Heart right ventricle (tissue), 16 donors: ENCODE measurements at regions not wholly inside any gene's neighbourhood (a gene's known extent, or its start where the extent isn't known, plus 50 kb on each side); places are given as distances from the start of the nearest gene placed in this dataset.

Experiments used
- ATAC-seq, 8 donors: fragments of 200-7000 bp; cut with Tn5 transposase; one replicate each; pipeline ENCODE4 v1.9.1; 2020; ENCODE audit warnings: mild to moderate bottlenecking in 8 of 8, moderate library complexity in 8 of 8, moderate number of reproducible peaks in 1 of 8
- DNase-seq, 2 donors: peaks; one replicate each; pipeline ENCODE4 v3.0.0-alpha.2; 2020
- H3K27ac ChIP-seq, 10 donors: fragments of 200-600 bp; sonication (generic) in 2 of 10; one replicate each; pipeline versions ENCODE4 v1.5.0 to v1.8.0; 2020 to 2022; ENCODE audit warnings: mild to moderate bottlenecking in 3 of 10
- H3K27me3 ChIP-seq, 7 donors: fragments of 200-600 bp; one replicate each; pipeline ENCODE4 v1.8.0; 2021 to 2022; ENCODE audit warnings: mild to moderate bottlenecking in 2 of 7
- H3K36me3 ChIP-seq, 9 donors: fragments of 200-600 bp; sonication (generic) in 1 of 9; one replicate each; pipeline versions ENCODE4 v1.5.0 to v1.8.0; 2020 to 2022; ENCODE audit warnings: mild to moderate bottlenecking in 2 of 9
- H3K4me1 ChIP-seq, 9 donors: fragments of 200-600 bp; sonication (generic) in 1 of 9; one replicate each; pipeline versions ENCODE4 v1.5.0 to v1.8.0; 2020 to 2022; ENCODE audit warnings: mild to moderate bottlenecking in 4 of 9
- H3K4me3 ChIP-seq, 10 donors: fragments of 200-600 bp; sonication (generic) in 2 of 10; one replicate each; pipeline versions ENCODE4 v1.5.0 to v1.8.0; 2020 to 2022; ENCODE audit warnings: mild to moderate bottlenecking in 7 of 10, moderate library complexity in 2 of 10
- H3K9me3 ChIP-seq, 11 donors: fragments of 200-600 bp in 10 of 11; sonication (generic) in 2 of 11; one replicate each; pipeline versions ENCODE4 v1.5.0 to v1.8.0; 2013 to 2022; ENCODE audit warnings: mild to moderate bottlenecking in 2 of 11, control low read depth in 1 of 11, moderate library complexity in 1 of 11
- WGBS, 2 donors: extraction: QIAGEN DNeasy Blood & Tissue Kit; methylation state at CpG; one replicate each; pipeline ENCODE4 v1.1.7; 2013; ENCODE audit warnings: inconsistent platforms in 1 of 2; 5-methylcytosine and 5-hydroxymethylcytosine counted together
- intact Hi-C, 10 donors: fragments of 100-400 bp; cut with DNase I; formaldehyde crosslinking; loops; one replicate each; pipeline versions ENCODE4 v1.11.1 to v1.14.2; 2022
- TF ChIP-seq, protein P1 (sequence below), 9 donors: fragments of 200-600 bp; sonication (generic) in 2 of 9; IDR thresholded peaks; one replicate each; pipeline versions ENCODE4 v1.5.0 to v1.8.0; 2021 to 2022; ENCODE audit warnings: antibody characterized with exemption in 9 of 9, mild to moderate bottlenecking in 5 of 9, moderate library complexity in 1 of 9
- donor health status: Arrhythmogenic right ventricular cardiomyopathy.
- donor health status: ischemic (EF 13 %, LVEDD 7.1; RV severe dilation, severe dysfunction).
- donor health status: healthy with polysubstance abuse.
- donor health status: DM: no; HTN: yes; CAD: no.
- donor health status: DM: no; HTN: no; CAD: no.
- donor health status: ischemic (EF 25% LVEDD 6.9; RV normal size, moderate dysfunction).
- donor health status: ischemic (EF 25% LVEDD 5.7; RV mildly dilated, moderate dysfunction).
- donor health status: healthy.
- donor health status: DM: yes; HTN: yes; CAD: no.
- donor health status: Ischemic cardiomyopathy.
- donor health status: ischemic (EF 35%, LVEDD 5.7; RV mildly dilated, moderate dysfunction).
- donor health status: nonischemic (EF 11% LVEDD 7.7; RV severe dilation, severe dysfunction).
- donor health status: DM: yes; HTN: yes; CAD: no.
- donor health status: PGD.
- donor health status: ischemic (EF 29% LVEDD 5.4; RV normal size, mild dysfunction).
- donor health status: nonischemic (EF 23%, LVEDD 6.1; RV moderate dilation, normal function).

DNA sequence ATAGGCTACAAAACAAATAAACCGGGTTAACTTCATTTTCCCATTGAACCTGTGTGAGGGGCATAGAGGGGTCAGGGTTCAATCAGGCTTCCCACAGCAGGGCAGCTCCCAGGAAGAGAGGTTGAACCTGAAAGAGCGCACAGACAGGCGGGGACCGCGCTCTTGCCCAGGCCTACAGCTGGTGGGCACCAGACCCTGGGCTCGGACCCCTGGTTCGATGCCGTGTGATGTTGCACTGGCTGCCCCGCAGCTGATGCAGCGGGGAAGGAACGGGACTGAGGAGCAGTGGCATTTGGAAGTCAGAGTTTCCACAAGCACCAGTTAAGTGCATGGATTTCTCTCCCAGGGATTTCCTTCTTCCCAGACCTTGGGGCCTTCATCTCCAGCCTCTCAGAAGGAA lies 72.6 kb upstream of the INSIG1 start:
- H3K9me3 ChIP-seq: no peaks in the 10 kb centered on the region
- peaks cover 0 to 28% (median 16%) of the 10 kb centered on the region in 7 donors for H3K27me3 ChIP-seq
- ATAC-seq (no peak), DNase-seq (no peak)
- H3K4me1 ChIP-seq: no peaks in the 10 kb centered on the region
- intact Hi-C loops: loop anchor here in 1 of 10 donors (5.0 kb wide), 1 partner anchor 57 kb away; no protein-coding TSS in a partner anchor
- TF ChIP-seq, protein P1, sequence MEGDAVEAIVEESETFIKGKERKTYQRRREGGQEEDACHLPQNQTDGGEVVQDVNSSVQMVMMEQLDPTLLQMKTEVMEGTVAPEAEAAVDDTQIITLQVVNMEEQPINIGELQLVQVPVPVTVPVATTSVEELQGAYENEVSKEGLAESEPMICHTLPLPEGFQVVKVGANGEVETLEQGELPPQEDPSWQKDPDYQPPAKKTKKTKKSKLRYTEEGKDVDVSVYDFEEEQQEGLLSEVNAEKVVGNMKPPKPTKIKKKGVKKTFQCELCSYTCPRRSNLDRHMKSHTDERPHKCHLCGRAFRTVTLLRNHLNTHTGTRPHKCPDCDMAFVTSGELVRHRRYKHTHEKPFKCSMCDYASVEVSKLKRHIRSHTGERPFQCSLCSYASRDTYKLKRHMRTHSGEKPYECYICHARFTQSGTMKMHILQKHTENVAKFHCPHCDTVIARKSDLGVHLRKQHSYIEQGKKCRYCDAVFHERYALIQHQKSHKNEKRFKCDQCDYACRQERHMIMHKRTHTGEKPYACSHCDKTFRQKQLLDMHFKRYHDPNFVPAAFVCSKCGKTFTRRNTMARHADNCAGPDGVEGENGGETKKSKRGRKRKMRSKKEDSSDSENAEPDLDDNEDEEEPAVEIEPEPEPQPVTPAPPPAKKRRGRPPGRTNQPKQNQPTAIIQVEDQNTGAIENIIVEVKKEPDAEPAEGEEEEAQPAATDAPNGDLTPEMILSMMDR (IDR thresholded peaks at IDR 0.05): no peak
- no peaks in the 10 kb centered on the region for H3K36me3 ChIP-seq
- H3K27ac ChIP-seq: no peak overlapping the region
- no peak overlapping the region for H3K4me3 ChIP-seq
- WGBS, 2 donors: 85 to 86% methylated on average over 11 of the region's 11 CpGs

DNA sequence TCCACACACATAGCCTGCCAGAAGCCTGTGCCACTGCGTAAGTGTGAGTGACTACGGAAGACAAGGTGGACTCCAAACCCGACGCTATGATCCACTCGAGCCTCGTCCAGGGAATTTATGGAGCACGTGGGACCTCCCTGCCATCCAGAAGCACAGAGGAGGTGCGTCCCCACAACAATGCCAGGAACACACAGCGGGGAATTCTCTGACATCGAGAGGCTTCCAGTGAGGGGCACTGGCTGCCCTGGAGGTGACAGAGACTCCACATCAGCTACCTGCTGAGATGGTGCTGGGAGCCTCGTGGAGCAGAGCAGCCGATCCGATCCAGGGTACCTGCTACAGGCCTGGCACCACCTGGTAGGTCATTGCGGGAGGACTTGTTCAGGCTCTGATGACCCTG lies 72.2 kb upstream of the INSIG1 start:
- no peak for ATAC-seq
- WGBS, 2 donors: 90 to 92% methylated on average over 14 of the region's 14 CpGs
- Histone ChIP-seq H3K27ac (no peak overlapping the region), H3K9me3 (no peaks in the 10 kb centered on the region), H3K27me3 (peaks cover 0 to 28% (median 16%) of the 10 kb centered on the region in 7 donors), H3K4me1 (no peaks in the 10 kb centered on the region), H3K4me3 (no peak overlapping the region), H3K36me3 (no peaks in the 10 kb centered on the region)
- DNase-seq: no peak
- TF ChIP-seq, protein P1 (IDR thresholded peaks at IDR 0.05): no peak
- intact Hi-C loops: loop anchor here in 1 of 10 donors (5.0 kb wide), 1 partner anchor 57 kb away; no protein-coding TSS in a partner anchor

DNA sequence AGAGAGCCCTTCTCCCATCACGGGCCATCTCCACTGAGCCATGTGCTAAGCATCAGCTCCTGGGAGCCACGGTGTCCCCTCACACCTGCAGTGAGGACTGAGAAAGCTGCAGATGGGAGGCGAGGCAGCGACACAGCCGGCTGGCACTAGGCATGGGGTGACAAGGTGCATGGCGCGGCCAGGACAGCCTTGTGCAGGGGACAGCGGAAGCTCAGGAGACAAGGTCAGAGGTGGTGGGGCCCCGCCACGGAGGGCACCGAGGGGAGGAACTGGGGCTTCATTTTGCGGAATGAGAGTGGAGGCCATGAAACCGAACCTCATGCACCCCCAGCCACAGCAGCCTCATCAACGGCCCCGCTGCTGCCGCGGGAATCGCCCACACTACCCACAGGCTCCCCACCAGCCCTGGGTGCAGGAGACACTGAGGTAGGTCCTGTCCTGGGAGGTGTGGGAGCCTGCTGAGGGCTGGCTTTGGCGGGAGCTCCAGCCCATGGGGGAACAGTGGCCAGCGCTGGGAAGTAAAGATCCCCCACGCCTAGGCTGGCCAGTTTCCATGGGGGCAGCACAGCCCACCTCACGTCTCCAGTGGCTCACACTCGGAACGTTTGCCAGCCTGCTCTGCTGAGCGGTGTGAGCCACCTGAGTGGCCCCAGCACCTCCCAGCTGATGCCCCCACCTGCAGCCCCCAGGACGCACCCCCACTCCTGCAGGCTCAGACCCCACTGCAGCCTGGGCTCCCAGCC lies 71.2 kb upstream of the INSIG1 start:
- TF ChIP-seq, protein P1 (IDR thresholded peaks at IDR 0.05): no peak
- DNase-seq (no peak), ATAC-seq (peak in 1 of 8 donors; percentile 33)
- 84 to 86% methylated on average over 26 of the region's 26 CpGs for WGBS, 2 donors
- intact Hi-C loops: loop anchor here in 1 of 10 donors (5.0 kb wide), 1 partner anchor 56 kb away; no protein-coding TSS in a partner anchor
- H3K36me3 ChIP-seq: no peaks in the 10 kb centered on the region
- H3K27ac ChIP-seq: no peak overlapping the region
- H3K9me3 ChIP-seq: no peaks in the 10 kb centered on the region
- H3K4me1 ChIP-seq: no peaks in the 10 kb centered on the region
- peaks cover 0 to 28% (median 16%) of the 10 kb centered on the region in 7 donors for H3K27me3 ChIP-seq
- no peak overlapping the region for H3K4me3 ChIP-seq

DNA sequence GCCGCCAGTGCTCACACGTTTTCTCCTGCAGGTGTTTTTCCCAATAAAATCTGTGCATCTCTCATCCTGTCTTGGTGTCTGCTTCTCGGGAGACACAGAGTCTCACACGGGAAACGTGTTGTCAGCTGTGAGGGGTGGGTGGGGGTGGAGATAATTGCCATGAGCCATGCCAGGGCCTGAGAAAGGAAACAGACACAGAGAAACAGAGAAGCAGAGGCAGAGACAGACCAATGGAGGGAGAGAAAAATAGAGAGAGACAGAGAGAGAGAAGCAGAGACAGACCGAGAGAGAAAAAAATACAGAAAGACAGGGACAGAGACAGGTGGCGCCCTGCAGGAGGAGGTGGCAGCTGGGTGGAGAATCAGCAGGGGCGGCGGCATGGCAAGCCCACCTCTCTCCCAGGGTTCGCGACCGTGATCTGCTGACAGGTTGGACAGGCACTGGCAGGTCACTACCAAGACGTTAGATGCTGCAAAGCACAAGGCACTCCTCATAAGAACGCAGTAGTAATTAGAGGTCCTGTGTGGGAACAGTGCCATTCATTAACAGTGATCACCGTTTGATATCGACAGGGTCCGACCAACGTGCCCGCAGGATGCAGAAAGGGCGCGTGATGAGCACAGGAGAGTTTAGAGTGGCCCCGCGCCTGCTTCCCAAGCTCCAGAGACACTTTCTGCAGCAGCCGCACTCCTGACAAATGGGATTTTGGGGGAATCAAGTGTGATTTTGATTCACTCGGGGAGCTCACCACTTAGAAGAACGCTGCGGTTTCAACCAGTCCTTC lies 70.5 kb upstream of the INSIG1 start:
- ATAC-seq: no peak
- 69 to 70% methylated on average over 27 of the region's 27 CpGs for WGBS, 2 donors
- intact Hi-C loops: loop anchor here in 1 of 10 donors (5.0 kb wide), 1 partner anchor 55 kb away; no protein-coding TSS in a partner anchor
- TF ChIP-seq, protein P1 (IDR thresholded peaks at IDR 0.05): no peak
- Histone ChIP-seq H3K36me3 (no peaks in the 10 kb centered on the region), H3K27ac (no peak overlapping the region), H3K9me3 (no peaks in the 10 kb centered on the region), H3K4me3 (no peak overlapping the region), H3K27me3 (peaks cover 0 to 28% (median 16%) of the 10 kb centered on the region in 7 donors), H3K4me1 (no peaks in the 10 kb centered on the region)
- no peak for DNase-seq
